Activated CD8-positive, alpha-beta memory T cell treated with anti-CD3 and anti-CD28 coated beads for 1 hour (primary cell): ENCODE measurements at regions not wholly inside any gene's neighbourhood (a gene's known extent, or its start where the extent isn't known, plus 50 kb on each side); places are given as distances from the start of the nearest gene placed in this dataset.

Source experiments
- DNase-seq, 2 donors: peaks; one replicate each; pipeline ENCODE4 v3.0.0-alpha.2; 2020; ENCODE audit warnings: low read depth in 1 of 2; ENCODE audit errors: extremely low read depth in 1 of 2

DNA sequence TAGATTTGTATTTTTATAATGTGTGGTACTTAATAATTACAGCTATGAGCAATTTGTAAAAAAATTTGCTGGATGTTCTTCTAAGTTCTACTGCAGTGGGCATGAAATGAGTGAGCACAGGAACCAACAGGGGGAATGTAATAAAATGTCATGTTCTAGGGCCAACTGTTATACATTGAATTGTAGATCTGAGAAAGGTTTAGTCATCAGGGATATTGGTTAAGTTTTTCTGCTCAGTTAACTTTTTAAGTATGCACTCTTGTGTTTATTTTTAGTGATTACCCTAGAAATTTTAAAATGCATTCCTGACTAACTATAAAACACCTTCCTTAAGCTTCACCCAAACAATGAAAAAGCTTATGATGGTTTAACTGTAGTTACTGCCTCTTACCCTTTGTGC is 101.8 kb downstream of the CAND1 start:
- no peak for DNase-seq

DNA sequence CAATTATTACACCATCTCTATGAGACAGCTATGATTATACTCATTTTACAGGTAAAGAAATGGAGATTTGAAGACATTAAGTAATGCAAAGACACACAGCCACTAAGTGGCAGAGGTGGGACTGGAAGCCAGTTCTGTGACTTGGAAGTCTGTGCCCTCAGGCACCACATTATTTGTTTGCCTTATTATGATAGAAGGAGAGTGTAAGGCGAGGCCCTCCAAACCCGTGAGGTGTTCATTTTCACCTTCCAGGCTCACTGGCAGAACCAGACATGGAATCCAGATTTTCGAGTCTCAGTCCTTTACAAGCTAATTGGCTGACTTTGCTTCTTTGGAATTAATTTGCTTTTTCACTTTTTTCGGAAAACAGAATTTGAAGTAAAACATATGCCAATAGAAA is 107.9 kb downstream of the CAND1 start:
- DNase-seq, result no peak

DNA sequence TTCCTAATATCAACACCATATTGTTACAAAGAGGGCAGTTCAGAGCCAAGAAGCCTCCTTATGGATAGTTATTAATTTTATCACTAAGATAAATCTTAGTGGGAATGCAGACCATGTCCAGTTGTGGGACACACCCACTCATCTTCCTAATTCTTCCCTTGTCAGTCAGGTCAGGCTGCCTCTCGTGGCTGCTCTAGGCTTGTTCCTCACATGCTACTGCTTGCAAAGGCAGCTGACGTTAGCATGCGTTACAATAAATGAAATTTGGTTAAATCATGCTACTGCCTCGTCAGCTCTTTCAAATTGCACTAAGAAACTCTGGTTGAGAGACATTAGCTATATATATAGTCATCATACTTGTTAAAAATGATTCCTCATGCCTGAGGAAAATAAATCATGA is 108.4 kb downstream of the CAND1 start:
- DNase-seq, result no peak

DNA sequence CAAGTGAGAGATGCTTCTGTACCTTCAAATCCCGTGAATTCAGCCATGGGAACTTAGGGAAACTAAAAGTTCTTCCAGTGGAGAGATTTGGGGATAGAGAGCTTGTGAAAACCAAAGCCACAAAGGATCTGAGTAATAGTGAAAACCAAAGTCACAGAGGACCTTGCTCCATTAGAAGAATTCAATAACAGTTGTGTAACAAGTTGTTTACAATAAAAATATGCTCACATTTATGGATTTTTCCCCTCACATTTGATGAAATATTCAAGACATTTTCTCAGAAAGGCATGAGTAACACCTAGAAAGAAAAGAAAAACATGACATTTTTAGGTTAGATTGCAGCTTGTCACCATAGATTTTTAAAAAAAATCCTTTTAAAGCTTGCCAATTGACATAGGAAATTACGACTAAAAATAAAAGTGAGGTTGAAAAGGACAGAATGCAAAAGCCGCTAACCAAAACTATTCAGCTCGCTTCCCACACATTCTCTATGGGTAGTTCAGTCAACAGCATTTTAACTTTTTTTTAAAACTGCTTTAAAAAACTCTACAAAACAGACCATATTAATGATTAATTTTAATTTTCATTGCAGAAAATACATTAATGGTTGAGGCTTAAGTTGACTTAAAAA is 113.2 kb downstream of the CAND1 start:
- no peak for DNase-seq

DNA sequence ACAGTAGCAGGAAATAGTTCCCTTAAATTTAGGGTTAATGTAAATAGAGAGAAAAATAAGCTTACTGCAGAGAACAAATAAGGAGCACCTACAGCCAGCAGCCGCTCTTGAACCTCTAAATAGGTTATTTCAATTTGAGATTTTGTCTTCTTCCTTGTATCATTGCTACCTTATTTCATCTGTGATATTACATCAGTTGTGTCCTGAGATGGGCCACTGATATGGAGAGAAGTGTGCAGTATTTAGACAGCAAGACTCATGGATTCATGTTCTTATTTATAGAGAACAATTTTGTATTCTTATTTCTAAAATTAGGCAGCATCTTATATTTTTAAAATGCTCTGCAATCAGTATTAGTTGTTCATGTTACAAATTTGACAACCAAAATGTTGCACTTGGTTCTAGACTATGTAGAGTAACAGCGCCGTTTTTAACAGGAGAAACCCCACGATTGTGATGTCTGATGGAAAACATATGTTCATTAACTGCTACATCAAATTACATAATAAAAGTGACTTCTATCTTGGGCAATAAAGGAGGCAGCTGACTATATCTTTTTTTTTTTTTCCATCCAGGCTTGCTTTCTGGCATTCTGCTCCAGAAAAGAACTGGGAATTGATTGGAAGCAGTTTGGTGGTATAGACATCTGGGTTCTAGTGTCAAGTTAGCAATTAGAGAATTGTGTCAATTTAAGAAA is 117.9 kb downstream of the CAND1 start:
- DNase-seq, result no peak

DNA sequence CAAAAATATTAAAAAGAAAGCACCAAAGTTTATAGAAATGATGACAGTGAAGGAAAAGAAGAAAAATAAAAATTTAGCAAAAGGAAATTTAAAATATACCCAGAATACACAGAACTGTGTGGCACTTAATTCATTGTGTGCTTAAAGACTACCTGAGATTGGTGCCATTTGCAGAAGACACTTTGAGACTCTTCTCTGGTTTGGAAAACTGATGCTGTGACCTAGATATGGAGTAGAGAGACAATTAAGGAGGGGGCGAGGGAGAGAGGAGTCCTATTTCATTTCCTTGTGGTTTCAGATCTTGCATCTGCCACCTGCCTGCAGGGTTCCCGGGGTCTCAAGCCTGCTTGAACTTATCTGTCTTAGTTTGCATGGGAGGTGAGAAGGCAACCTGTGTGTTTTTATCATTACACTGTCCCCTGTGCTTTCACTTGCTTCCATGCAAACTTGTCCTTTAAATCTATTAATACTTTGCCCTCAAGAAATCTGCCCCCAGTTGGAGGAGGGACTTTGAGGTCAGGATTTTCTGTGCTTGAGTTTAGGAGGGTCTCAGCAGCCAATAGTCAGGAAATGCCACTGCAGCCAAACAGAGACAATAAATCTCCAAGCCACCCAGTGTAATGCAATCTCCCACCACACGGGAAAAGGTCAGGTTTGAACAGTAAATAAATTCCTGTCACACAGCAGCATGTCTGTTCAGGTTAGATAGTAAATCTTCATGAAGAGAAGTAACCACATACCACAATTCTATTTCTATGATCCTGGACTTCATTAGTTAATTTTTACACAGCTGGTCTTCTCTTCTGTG is 119.4 kb downstream of the CAND1 start:
- DNase-seq, result no peak

DNA sequence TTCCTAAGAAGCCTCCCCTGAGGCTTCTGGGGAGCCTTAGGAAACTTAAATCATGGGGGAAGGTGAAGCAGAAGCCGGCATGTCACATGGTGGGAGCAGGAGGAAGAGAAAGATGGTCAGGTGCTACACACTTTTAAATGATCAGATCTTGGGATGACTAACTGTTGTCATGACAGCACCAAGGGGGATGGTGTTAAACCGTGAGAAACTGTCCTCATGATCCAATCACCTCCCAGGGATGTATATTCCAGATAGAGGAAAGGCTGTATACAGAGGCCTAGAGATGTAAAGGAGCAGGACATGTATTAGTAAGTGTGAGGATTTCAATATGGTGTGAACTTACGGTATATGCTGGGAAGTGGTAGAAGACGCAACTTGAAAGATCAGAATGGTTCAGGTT is 121.1 kb downstream of the CAND1 start:
- no peak for DNase-seq

DNA sequence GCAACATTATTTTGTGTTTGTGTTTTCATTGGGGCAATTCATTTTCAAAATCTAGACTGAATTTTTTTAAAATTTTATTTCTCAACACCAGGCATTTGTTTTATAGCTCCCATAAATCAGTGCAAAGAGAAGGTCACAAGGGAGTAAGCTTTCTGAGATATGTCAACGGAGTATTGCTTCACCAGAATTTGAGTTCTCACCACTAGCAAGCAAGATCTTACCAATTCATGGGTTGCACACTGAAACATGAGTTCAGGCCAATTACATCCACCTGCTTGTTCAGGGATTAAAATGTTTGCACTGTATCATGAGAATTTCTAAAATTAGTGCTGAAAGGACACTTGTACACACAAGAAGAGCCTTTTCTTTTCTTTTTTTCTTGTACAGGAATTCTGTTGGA is 121.9 kb downstream of the CAND1 start:
- DNase-seq, result no peak

DNA sequence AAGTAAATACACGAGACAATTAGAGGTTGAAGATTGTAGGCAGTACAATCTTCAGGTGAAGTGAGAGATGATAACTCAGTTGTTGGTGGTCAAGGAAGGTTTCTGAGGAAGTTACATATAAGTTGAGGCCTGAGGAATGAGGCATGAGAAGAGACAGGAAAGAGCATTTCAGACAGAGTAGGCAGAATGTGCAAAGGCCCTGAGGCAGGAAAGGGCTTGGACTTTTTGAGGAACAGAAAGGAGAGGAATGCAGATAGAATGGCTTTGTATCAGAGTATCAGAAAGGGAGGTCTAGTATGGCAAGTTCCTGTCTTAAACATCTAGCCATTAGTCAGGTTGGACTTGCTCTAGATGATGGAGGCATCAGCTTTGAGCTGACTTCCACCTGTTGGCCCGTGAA is 122.5 kb downstream of the CAND1 start:
- no peak for DNase-seq

DNA sequence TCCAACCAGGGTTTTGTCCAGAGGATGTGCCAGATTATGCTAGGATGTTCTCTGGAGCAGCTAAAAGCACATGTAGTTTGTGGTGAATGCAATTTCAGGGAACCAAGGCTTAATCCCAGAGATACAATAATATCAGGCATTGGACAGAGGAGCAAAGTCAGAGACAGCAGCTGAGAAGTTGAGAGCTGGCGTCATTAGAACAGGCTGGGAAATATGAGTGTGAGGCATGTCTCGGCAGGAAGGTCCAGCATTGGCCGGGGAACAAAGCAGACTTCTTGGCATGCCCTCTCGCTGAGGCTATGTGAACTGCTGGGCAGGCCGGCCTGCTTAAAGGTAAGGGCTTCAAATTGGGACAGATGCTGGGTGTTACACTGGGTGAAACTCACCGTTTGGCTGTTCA is 125.4 kb downstream of the CAND1 start:
- no peak for DNase-seq

DNA sequence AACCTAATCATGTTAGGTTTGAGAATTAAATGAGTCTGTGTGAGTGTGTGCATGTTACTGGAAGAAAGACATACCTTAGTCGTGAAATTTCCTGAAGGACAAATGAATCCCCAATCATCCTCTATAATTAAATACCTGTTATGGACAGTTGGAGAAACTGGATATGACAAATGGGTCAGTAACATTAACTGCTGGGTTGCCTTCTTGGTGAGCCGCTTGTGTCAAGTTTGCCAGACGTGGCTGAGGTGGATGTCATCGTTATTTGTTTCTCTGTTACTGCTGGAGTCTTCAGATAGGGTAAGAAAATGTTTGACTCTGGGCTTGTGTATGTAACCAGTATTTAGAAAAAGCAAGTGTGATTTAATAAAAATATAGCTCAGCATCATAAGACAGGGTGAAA is 131.6 kb downstream of the CAND1 start:
- no peak for DNase-seq

DNA sequence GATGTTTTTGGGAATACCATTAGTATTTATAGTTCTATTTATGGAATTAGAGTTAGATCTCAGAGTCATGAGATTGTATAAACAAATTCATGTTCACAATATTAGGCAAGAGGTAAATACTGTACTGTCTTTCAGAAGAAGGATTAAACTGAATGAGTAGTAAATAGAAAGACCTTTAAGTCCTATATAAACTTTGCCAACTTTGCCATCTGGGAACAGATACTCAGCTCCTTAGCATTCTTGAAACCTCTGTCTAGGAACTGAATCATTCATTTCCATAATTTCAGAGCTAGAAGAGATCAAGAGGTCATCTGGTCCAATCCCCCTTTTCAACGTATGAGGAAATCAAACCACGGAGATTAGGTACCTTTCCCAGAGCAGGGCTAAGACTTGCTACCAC is 141.1 kb downstream of the CAND1 start:
- DNase-seq, result no peak

DNA sequence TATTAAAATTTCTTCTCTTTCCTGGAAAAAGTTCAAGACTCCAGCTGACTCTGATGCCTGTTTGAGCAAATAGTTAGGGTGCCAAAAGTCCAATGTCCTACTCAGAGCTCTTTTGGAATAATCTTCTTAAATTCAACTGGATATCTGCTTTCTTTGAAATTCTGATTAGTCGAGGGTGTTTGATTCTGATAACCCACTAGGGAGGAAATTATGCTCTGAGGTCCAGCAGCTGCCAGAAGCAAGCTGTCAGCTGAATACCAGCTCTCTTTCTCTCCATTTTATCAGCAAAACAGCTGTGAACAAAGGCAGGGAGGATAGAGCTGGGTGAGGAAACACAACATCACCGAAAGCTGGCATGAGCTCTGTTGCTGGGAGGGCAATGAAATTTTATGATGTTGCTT is 141.5 kb downstream of the CAND1 start:
- no peak for DNase-seq

DNA sequence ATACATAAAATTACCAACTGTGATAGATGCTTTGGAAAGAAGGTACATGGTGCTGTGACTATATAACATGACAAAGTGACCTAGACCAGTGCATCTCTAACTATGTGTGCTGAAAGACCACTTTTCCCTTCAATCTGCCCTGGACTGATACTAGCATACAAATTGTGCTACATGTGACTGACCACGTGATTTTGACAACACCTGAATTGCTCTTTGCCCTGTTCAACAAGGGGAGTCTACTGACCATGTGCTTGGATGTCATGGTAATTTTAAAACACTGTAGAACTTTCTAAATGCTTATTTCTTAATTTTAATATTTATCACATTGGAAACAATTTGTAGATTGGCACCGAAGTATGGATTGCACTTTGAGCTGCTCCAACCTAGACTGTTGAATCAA is 142.4 kb downstream of the CAND1 start:
- DNase-seq, result no peak

DNA sequence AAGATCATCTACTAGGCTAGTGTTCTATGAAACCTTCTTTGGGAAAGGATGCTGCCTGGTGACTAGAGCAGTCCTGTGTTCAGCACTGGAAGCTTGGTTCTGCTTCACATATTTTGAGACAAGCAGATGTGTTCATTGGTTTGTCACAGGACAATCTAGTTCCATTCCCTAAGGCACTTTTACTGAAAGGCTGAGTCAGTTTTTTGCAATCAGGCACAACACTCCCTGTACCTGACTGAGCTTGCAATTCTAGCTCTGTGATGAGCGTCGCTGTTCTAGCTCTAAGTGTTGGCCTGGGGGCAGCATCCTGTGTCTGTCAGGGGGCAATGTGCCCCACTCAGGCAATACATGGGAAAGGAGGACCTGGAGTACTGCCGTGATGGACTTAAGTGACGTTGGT is 144.4 kb downstream of the CAND1 start:
- no peak for DNase-seq

DNA sequence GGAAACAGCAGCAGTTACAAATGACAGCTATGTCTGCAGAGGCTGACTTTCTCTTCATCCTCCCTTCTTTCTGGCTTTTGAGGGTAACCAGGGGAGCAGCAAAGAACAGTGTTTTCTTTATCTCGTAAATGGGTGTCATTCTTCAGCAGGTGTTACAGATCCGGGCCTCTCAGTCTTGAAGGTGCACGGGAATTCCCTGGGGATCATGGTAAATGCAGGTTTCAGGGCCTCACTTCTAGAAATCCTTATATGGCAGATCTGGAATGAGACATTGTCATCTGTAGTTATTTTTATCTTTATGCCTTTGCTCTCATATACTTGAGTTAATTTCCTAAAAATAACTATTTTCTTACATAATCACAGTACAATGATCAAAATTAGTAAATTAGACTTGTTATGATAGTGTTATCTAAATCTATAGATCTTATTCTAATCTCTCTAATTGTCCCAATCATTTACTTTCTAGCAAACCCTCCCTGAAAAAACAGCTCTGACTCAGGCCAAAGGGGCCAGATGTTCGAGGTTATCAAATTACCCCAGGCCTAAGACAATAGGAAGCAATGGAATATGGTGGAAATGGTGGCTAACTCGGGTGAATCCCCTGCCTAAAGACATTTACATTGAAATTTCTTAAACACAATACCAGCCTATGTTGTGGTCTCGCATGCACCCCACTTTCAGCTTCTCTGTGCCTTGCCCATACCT is 145.0 kb downstream of the CAND1 start:
- no peak for DNase-seq

DNA sequence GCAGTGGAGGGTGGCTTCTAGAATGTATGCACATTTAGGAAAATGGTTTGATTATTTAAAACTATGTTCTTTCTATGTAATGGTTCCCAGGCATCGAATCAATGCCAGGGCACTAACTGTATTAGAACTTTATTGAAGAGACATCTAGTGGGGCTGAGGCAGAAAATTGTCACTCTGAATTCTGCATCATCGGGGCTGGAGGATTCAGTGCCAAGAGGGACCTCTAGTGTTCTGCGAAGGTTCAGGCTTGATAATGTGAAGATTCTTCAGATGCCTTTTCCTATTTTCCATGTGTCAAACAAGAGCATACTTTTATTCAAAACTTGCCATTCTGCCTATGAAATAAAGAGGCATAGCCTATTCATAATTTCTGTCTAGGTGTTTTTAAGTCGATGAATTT is 146.3 kb downstream of the CAND1 start:
- DNase-seq, result no peak

DNA sequence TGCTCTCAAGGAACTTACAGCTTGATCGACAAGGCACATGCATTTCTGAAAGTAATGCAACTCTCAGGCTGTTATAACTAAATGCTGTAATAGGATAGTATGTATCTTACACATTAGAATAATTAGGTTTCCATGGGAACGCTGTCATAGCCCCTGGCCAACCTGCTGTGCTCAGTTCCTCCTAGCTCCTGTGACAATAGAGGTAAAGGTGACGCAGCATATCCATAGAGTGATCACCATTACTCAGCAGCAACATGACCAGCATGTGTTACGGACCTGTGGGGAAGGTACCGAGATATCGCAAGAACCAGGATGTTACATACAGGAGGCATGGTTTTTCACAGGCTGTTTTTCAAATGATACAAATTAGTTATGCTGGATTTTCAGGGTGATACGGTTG is 150.7 kb downstream of the CAND1 start:
- DNase-seq, result no peak

DNA sequence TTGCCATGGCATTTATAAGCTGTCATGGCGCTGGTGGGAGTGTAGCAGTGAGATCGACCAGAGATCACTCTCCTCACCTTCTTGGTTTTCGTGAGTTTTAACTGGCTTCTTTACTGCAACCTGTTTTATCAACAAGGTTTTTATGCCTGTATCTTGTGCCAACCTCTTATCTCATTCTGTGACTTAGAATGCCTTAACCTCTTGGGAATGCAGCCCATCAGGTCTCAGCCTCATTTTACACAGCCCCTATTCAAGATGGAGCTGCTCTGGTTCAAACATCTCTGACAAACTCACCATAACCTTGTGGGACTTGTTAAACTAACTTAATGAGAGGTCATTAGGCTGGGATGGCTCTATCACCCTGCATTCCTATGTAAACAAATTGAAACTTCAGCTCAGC is 151.3 kb downstream of the CAND1 start:
- no peak for DNase-seq

DNA sequence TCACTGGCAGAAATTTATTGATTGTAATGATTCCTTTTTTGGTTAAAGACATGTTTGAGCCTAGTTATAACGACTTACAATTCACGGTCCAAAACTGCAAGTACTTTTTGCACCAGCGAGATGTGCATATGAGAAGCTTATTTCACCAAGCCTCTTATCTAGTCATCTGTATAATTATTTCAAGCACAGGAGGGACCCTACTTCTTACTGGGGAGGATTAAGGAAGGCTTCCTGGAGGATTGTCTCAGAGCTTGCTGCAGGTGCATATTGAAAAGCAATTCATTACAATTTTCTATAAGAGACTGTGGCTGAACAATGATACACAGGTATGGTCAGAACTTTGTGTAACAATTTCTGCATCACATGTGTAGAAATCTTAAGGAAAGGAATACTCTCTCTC is 152.9 kb downstream of the CAND1 start:
- DNase-seq, result no peak

DNA sequence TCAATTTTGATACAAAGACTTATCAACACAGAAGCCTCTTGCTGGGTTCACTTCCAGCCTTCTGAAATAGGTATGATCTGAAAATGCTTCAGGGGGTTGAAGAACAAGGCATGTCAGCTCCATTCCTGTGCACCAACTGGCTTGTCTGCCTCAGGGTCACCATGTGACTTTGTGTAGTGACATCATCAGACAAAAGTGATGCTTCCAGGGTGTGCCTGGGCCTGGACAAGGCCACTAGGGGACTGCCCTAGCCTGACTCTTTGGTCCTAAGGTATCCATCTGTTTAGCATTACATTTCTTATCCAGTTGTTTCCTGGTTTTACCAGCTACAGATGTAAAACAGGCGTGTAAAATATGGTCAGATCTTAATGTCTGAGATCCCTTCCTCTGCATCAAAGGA is 155.6 kb downstream of the CAND1 start:
- no peak for DNase-seq

DNA sequence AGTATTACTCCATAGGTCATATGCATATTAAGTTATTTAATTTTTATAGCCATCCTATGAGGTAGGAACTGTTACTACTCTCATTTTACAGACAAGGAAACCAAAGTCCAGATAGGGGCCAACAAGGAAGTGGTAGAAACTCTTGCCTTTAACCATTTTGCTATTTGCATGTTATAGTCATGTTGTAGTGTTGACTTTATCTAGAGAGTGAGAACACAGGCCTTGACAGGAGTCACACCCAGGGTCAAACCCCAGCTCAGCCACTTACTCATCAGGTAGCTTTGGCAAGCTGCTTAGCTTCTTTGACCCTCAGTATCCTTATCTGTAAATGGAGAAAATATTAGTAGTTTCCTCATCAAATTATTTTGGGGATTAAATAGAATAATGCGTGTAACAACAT is 156.2 kb downstream of the CAND1 start:
- no peak for DNase-seq
